Heart left ventricle (tissue), 13 donors: ENCODE measurements at regions not wholly inside any gene's neighbourhood (a gene's known extent, or its start where the extent isn't known, plus 50 kb on each side); places are given as distances from the start of the nearest gene placed in this dataset.

Experiments used
- POLR2A ChIP-seq, 2 donors: fragments of 450-650 bp; IDR thresholded peaks; one replicate each; pipeline ENCODE4 v1.6.1; 2017; ENCODE audit warnings: antibody characterized with exemption in 2 of 2, mild to moderate bottlenecking in 2 of 2, moderate library complexity in 2 of 2
- TF ChIP-seq, protein P1 (sequence below), 12 donors: fragments of 200-600 bp; sonication (generic) in 4 of 12; IDR thresholded peaks; one replicate each; pipeline versions ENCODE4 v1.5.0 to v1.8.0; 2018 to 2022; ENCODE audit warnings: antibody characterized with exemption in 12 of 12, mild to moderate bottlenecking in 5 of 12
- donor health status: ischemic (EF 13 %, LVEDD 7.1; RV severe dilation, severe dysfunction).
- donor health status: DM: no; HTN: yes; CAD: no.
- donor health status: DM: no; HTN: no; CAD: no.
- donor health status: ischemic (EF 25% LVEDD 6.9; RV normal size, moderate dysfunction).
- donor health status: ischemic (EF 25% LVEDD 5.7; RV mildly dilated, moderate dysfunction).
- donor health status: ischemic (EF 35%, LVEDD 5.7; RV mildly dilated, moderate dysfunction).
- donor health status: nonischemic (EF 11% LVEDD 7.7; RV severe dilation, severe dysfunction).
- donor health status: DM: yes; HTN: yes; CAD: no.
- donor health status: PGD.
- donor health status: ischemic (EF 29% LVEDD 5.4; RV normal size, mild dysfunction).
- donor health status: nonischemic (EF 23%, LVEDD 6.1; RV moderate dilation, normal function).

DNA sequence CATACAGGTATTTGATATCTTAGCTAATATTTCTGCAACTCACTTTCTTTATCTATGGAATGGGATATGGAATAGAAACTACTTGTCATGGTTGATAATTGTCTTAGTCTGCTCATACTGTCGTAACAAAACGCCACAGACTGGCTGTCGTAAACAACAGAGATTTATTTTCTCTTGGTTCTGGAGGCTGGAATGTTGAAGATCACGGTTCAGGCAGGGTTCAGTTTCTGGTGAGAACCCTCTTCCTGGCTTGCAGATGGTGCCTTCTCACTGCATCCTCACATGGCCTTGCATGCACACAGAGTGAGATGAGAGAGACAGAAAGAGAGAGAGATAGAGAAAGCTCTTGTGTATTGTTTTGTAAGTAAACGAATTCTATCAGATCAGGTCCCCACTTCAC is 332.7 kb upstream of the MAGI2 start:
- TF ChIP-seq, protein P1, sequence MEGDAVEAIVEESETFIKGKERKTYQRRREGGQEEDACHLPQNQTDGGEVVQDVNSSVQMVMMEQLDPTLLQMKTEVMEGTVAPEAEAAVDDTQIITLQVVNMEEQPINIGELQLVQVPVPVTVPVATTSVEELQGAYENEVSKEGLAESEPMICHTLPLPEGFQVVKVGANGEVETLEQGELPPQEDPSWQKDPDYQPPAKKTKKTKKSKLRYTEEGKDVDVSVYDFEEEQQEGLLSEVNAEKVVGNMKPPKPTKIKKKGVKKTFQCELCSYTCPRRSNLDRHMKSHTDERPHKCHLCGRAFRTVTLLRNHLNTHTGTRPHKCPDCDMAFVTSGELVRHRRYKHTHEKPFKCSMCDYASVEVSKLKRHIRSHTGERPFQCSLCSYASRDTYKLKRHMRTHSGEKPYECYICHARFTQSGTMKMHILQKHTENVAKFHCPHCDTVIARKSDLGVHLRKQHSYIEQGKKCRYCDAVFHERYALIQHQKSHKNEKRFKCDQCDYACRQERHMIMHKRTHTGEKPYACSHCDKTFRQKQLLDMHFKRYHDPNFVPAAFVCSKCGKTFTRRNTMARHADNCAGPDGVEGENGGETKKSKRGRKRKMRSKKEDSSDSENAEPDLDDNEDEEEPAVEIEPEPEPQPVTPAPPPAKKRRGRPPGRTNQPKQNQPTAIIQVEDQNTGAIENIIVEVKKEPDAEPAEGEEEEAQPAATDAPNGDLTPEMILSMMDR (IDR thresholded peaks at IDR 0.05), result no peak
- no peak for TF ChIP-seq POLR2A (IDR thresholded peaks at IDR 0.05)
